NCI-H526 (cell line): ENCODE measurements at regions not wholly inside any gene's neighbourhood (a gene's known extent, or its start where the extent isn't known, plus 50 kb on each side); places are given as distances from the start of the nearest gene placed in this dataset.
"Not testable (repeated sequence)": the region's sequence is repeated elsewhere in the genome, so short reads cannot be mapped to it uniquely, and the experiment has no call there.

Experiments
- DNase-seq, 2 experiments: peaks; one replicate each; lab custom pipeline; 2025; lab: John Stamatoyannopoulos, UW

GRCh38 chr3:168976969-168977368 lies 686.5 kb downstream of the MECOM start:
- DNase-seq, result no peak

GRCh38 chr3:168975576-168975975 lies 687.9 kb downstream of the MECOM start:
- no peak for DNase-seq

GRCh38 chr3:168974617-168975403 lies 688.7 kb downstream of the MECOM start:
- no peak for DNase-seq

GRCh38 chr3:168973897-168974296 lies 689.6 kb downstream of the MECOM start:
- DNase-seq, result no peak

- no peak for DNase-seq
Observed at GRCh38 chr3:168973206-168973605, 690.3 kb downstream of the MECOM start.

GRCh38 chr3:168968609-168969008 lies 694.9 kb downstream of the MECOM start:
- no peak for DNase-seq

GRCh38 chr3:168964736-168965135 lies 698.8 kb downstream of the MECOM start:
- DNase-seq, result no peak

GRCh38 chr3:168961271-168961670 lies 702.2 kb downstream of the MECOM start:
- no peak for DNase-seq

GRCh38 chr3:168959731-168960130 lies 703.8 kb downstream of the MECOM start:
- no peak for DNase-seq

- DNase-seq, result no peak
Observed at GRCh38 chr3:168958466-168958865, 705.0 kb downstream of the MECOM start.

- DNase-seq, result no peak
Observed at GRCh38 chr3:168956076-168956475, 707.4 kb downstream of the MECOM start.

GRCh38 chr3:168952551-168952950 lies 711.0 kb downstream of the MECOM start:
- DNase-seq, result peak; percentile 24 to 60

- no peak for DNase-seq
Observed at GRCh38 chr3:168951884-168952283, 711.6 kb downstream of the MECOM start.

- no peak for DNase-seq
Observed at GRCh38 chr3:168951368-168951767, 712.1 kb downstream of the MECOM start.

GRCh38 chr3:168950622-168951021 lies 712.9 kb downstream of the MECOM start:
- DNase-seq, result no peak

- DNase-seq, result no peak
Observed at GRCh38 chr3:168939651-168940238, 723.8 kb downstream of the MECOM start.

- DNase-seq, result no peak
Observed at GRCh38 chr3:168933614-168934013, 729.9 kb downstream of the MECOM start.

- DNase-seq, result not testable (repeated sequence)
Observed at GRCh38 chr3:168929997-168930396, 733.5 kb downstream of the MECOM start.

- no peak for DNase-seq
Observed at GRCh38 chr3:168926426-168926825, 737.1 kb downstream of the MECOM start.

- DNase-seq, result no peak
Observed at GRCh38 chr3:168925568-168925967, 737.9 kb downstream of the MECOM start.

GRCh38 chr3:168914662-168915061 lies 748.9 kb downstream of the MECOM start:
- DNase-seq, result no peak

GRCh38 chr3:168909260-168909659 lies 754.3 kb downstream of the MECOM start:
- DNase-seq, result no peak

- no peak for DNase-seq
Observed at GRCh38 chr3:168895419-168895818, 768.1 kb downstream of the MECOM start.

- DNase-seq, result no peak
Observed at GRCh38 chr3:168894214-168894613, 769.3 kb downstream of the MECOM start.
